Mesenchymal stem cell (in vitro differentiated cells and primary cell): ENCODE measurements at regions not wholly inside any gene's neighbourhood (a gene's known extent, or its start where the extent isn't known, plus 50 kb on each side); places are given as distances from the start of the nearest gene placed in this dataset.

Source experiments
- DNase-seq: peaks from one replicate; pipeline ENCODE4 v3.0.0-alpha.2; 2013
- H2AFZ ChIP-seq: one replicate; pipeline ENCODE4 v1.6.1; 2013; ENCODE audit warnings: low read depth, mild to moderate bottlenecking, control low read depth, inconsistent platforms, low read length, moderate library complexity
- H2AK5ac ChIP-seq: 2 replicates; pipeline ENCODE4 v1.6.1; 2013; ENCODE audit warnings: low read length, moderate library complexity, mild to moderate bottlenecking, inconsistent platforms; ENCODE audit not compliant: severe bottlenecking
- H2BK120ac ChIP-seq: one replicate; pipeline ENCODE4 v1.6.1; 2013; ENCODE audit warnings: low read depth, mild to moderate bottlenecking, inconsistent platforms, low read length, moderate library complexity
- H2BK12ac ChIP-seq, 2 experiments: one replicate each; pipeline ENCODE4 v1.6.1; 2013; ENCODE audit warnings: inconsistent platforms in 2 of 2, low read length in 2 of 2, mild to moderate bottlenecking in 2 of 2, moderate library complexity in 2 of 2, control low read depth in 1 of 2
- H2BK15ac ChIP-seq: one replicate; pipeline ENCODE4 v1.6.1; 2013; ENCODE audit warnings: mild to moderate bottlenecking, low read depth, inconsistent platforms; ENCODE audit not compliant: poor library complexity, severe bottlenecking
- H2BK5ac ChIP-seq: 2 replicates; pipeline ENCODE4 v1.6.1; 2013; ENCODE audit warnings: low read depth, mild to moderate bottlenecking, low read length, control low read depth, inconsistent platforms; ENCODE audit not compliant: poor library complexity, severe bottlenecking
- H3K14ac ChIP-seq, 2 experiments: one replicate each; pipeline ENCODE4 v1.6.1; 2013; ENCODE audit warnings: inconsistent platforms in 2 of 2, low read length in 2 of 2, control low read depth in 1 of 2, mild to moderate bottlenecking in 1 of 2, moderate library complexity in 1 of 2
- H3K18ac ChIP-seq, 2 experiments: one replicate each; pipeline ENCODE4 v1.6.1; 2013; ENCODE audit warnings: inconsistent platforms in 2 of 2, low read length in 2 of 2, control low read depth in 1 of 2, low read depth in 1 of 2, mild to moderate bottlenecking in 1 of 2
- H3K23ac ChIP-seq, 2 experiments: one replicate each; pipeline ENCODE4 v1.6.1; 2013; ENCODE audit warnings: inconsistent platforms in 2 of 2, low read length in 2 of 2, mild to moderate bottlenecking in 2 of 2, moderate library complexity in 2 of 2, control low read depth in 1 of 2
- H3K27ac ChIP-seq: 2 replicates; pipeline ENCODE4 v1.5.1; 2013; ENCODE audit warnings: mild to moderate bottlenecking, moderate library complexity, low read length, control low read depth, inconsistent platforms; ENCODE audit not compliant: poor library complexity, severe bottlenecking
- H3K27me3 ChIP-seq, 2 experiments: 2 replicates each; pipeline versions ENCODE4 v1.6.1 to v1.7.0; 2013; ENCODE audit warnings: low read length in 2 of 2, mild to moderate bottlenecking in 2 of 2, moderate library complexity in 2 of 2, control low read depth in 1 of 2, inconsistent platforms in 1 of 2; ENCODE audit not compliant: control insufficient read depth in 1 of 2, insufficient read depth in 1 of 2
- H3K36me3 ChIP-seq, 2 experiments: 2 replicates each; pipeline versions ENCODE4 v1.6.1 to v1.7.0; 2013; ENCODE audit warnings: low read length in 2 of 2, control low read depth in 1 of 2, inconsistent platforms in 1 of 2, low read depth in 1 of 2, mild to moderate bottlenecking in 1 of 2; ENCODE audit not compliant: insufficient read depth in 2 of 2, control insufficient read depth in 1 of 2
- H3K4ac ChIP-seq, 2 experiments: one replicate each; pipeline ENCODE4 v1.6.1; 2013; ENCODE audit warnings: inconsistent platforms in 2 of 2, low read length in 2 of 2, mild to moderate bottlenecking in 2 of 2, moderate library complexity in 2 of 2, control low read depth in 1 of 2, low read depth in 1 of 2
- H3K4me1 ChIP-seq: 2 replicates; pipeline ENCODE4 v1.6.1; 2013; ENCODE audit warnings: low read depth, low read length, control low read depth; ENCODE audit not compliant: control insufficient read depth, insufficient read depth
- H3K4me2 ChIP-seq: 2 replicates; pipeline ENCODE4 v1.6.1; 2013; ENCODE audit warnings: low read length, mild to moderate bottlenecking, inconsistent platforms; ENCODE audit not compliant: poor library complexity, severe bottlenecking
- H3K4me3 ChIP-seq, 2 experiments: 2 replicates each; pipeline versions ENCODE4 v1.5.1 to v1.7.0; 2013; ENCODE audit warnings: low read length in 2 of 2, mild to moderate bottlenecking in 2 of 2, control low read depth in 1 of 2, low read depth in 1 of 2; ENCODE audit not compliant: insufficient read depth in 1 of 2
- H3K79me1 ChIP-seq: replicated peaks from 2 replicates; pipeline ENCODE4 v1.6.1; 2013; ENCODE audit warnings: mild to moderate bottlenecking, control low read depth, low read length, inconsistent platforms; ENCODE audit not compliant: poor library complexity, severe bottlenecking
- H3K9ac ChIP-seq: 2 replicates; pipeline ENCODE4 v1.7.0; 2013; ENCODE audit warnings: mild to moderate bottlenecking, low read length, moderate library complexity
- H3K9me3 ChIP-seq: 2 replicates; pipeline ENCODE4 v1.7.0; 2013; ENCODE audit warnings: mild to moderate bottlenecking, low read length; ENCODE audit not compliant: control insufficient read depth
- H4K8ac ChIP-seq: one replicate; pipeline ENCODE4 v1.6.1; 2013; ENCODE audit warnings: inconsistent platforms, mild to moderate bottlenecking, low read length, moderate library complexity
- H4K91ac ChIP-seq: one replicate; pipeline ENCODE4 v1.6.1; 2013; ENCODE audit warnings: mild to moderate bottlenecking, low read length, inconsistent platforms
- WGBS: methylation state at CpG from one replicate; pipeline ENCODE4 v1.1.7; 2013; ENCODE audit warnings: mixed read lengths; 5-methylcytosine and 5-hydroxymethylcytosine counted together

DNA sequence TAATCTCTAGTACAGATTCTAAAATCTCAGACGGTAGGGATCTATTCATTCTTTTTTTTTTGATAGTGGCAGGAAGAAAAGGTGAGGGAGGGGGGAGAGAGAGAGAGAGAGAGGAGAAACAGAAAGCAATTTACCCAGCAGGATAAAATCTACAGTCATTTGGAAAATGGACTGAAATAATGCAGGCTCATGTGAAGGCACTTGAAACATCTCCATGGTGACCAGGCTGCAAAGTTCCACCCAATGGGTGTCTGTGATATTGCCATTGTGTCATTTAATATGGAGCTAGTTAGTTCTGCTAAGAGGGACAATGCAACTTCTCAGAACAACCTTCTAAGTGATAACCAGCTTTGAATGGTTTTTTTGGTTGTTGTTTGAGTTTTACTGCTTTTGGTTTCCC lies 165.2 kb upstream of the RAG2 start:
- Histone ChIP-seq H3K4ac (no peak overlapping the region), H2BK5ac (no peak overlapping the region), H2BK120ac (no peak overlapping the region), H4K91ac (no peak overlapping the region), H4K8ac (no peak overlapping the region), H3K4me1 (no peaks in the 10 kb centered on the region), H3K23ac (no peak overlapping the region), H3K27ac (no peak overlapping the region), H3K4me2 (no peak overlapping the region), H3K9ac (peak overlapping the region; percentile 22), H3K36me3 (no peaks in the 10 kb centered on the region), H3K27me3 (no peaks in the 10 kb centered on the region), H3K18ac (no peak overlapping the region), H3K79me1 (no peaks in the 10 kb centered on the region), H3K9me3 (no peaks in the 10 kb centered on the region), H3K4me3 (peak overlapping the region in 1 of 2 experiments; percentile 59), H2BK15ac (no peak overlapping the region), H3K14ac (no peak overlapping the region), H2BK12ac (no peak overlapping the region), H2AK5ac (no peak overlapping the region), H2AFZ (no peak overlapping the region)
- DNase-seq, result peak; percentile 24
- WGBS, result 67% methylated on average over 1 of the region's 1 CpG

- Histone ChIP-seq H3K4me3 (no peak overlapping the region), H3K4me1 (no peaks in the 10 kb centered on the region), H4K91ac (no peak overlapping the region), H3K27ac (no peak overlapping the region), H3K14ac (no peak overlapping the region), H3K9me3 (no peaks in the 10 kb centered on the region), H2BK120ac (no peak overlapping the region), H2BK5ac (no peak overlapping the region), H3K18ac (no peak overlapping the region), H3K23ac (no peak overlapping the region), H2AFZ (no peak overlapping the region), H2BK15ac (no peak overlapping the region), H2AK5ac (no peak overlapping the region), H2BK12ac (no peak overlapping the region), H4K8ac (no peak overlapping the region), H3K4ac (no peak overlapping the region), H3K9ac (no peak overlapping the region), H3K36me3 (no peaks in the 10 kb centered on the region), H3K27me3 (peaks cover 0 to 7% of the 10 kb centered on the region in 2 experiments), H3K79me1 (no peaks in the 10 kb centered on the region), H3K4me2 (no peak overlapping the region)
- no peak for DNase-seq
Observed at GRCh38 chr11:36757075-36757474, 159.0 kb upstream of the RAG2 start.

- Histone ChIP-seq H3K36me3 (no peaks in the 10 kb centered on the region), H3K23ac (no peak overlapping the region), H2BK12ac (no peak overlapping the region), H4K91ac (no peak overlapping the region), H3K9ac (no peak overlapping the region), H2AFZ (no peak overlapping the region), H2AK5ac (no peak overlapping the region), H2BK15ac (no peak overlapping the region), H2BK5ac (no peak overlapping the region), H4K8ac (no peak overlapping the region), H3K27ac (no peak overlapping the region), H2BK120ac (no peak overlapping the region), H3K79me1 (no peaks in the 10 kb centered on the region), H3K9me3 (no peaks in the 10 kb centered on the region), H3K14ac (no peak overlapping the region), H3K27me3 (peaks cover 0 to 15% of the 10 kb centered on the region in 2 experiments), H3K18ac (no peak overlapping the region), H3K4me2 (no peak overlapping the region), H3K4ac (no peak overlapping the region), H3K4me3 (no peak overlapping the region), H3K4me1 (no peaks in the 10 kb centered on the region)
- 73% methylated on average over 6 of the region's 6 CpGs for WGBS
- no peak for DNase-seq
Observed at GRCh38 chr11:36753960-36754359, 155.9 kb upstream of the RAG2 start.

GRCh38 chr11:36751996-36752395 lies 154.0 kb upstream of the RAG2 start:
- Histone ChIP-seq H3K27me3 (peaks cover 0 to 24% of the 10 kb centered on the region in 2 experiments), H3K79me1 (no peaks in the 10 kb centered on the region), H3K4me1 (no peaks in the 10 kb centered on the region), H3K18ac (no peak overlapping the region), H2BK12ac (no peak overlapping the region), H2AFZ (no peak overlapping the region), H2AK5ac (no peak overlapping the region), H3K9ac (no peak overlapping the region), H3K4ac (no peak overlapping the region), H2BK5ac (no peak overlapping the region), H3K23ac (no peak overlapping the region), H3K27ac (no peak overlapping the region), H2BK15ac (no peak overlapping the region), H3K36me3 (no peaks in the 10 kb centered on the region), H4K8ac (no peak overlapping the region), H4K91ac (no peak overlapping the region), H3K14ac (no peak overlapping the region), H2BK120ac (no peak overlapping the region), H3K9me3 (no peaks in the 10 kb centered on the region), H3K4me3 (no peak overlapping the region), H3K4me2 (no peak overlapping the region)
- no peak for DNase-seq
- 52% methylated on average over 3 of the region's 3 CpGs for WGBS
